Gastrocnemius medialis (tissue), 4 donors: ENCODE measurements at regions not wholly inside any gene's neighbourhood (a gene's known extent, or its start where the extent isn't known, plus 50 kb on each side); places are given as distances from the start of the nearest gene placed in this dataset.

Experiments
- ATAC-seq, 2 donors: fragments of 150-250 bp; one replicate each; pipeline ENCODE4 v1.9.1; 2016
- DNase-seq, 2 donors: peaks; one replicate each; pipeline ENCODE4 v3.0.0-alpha.2; 2019
- H3K27ac ChIP-seq, 4 donors: fragments of 200-600 bp; sonication (generic); 1 replicate in 1 of 4; 2 replicates in 3 of 4; pipeline ENCODE4 v1.5.1; 2016 to 2018; ENCODE audit warnings: mild to moderate bottlenecking in 2 of 4, moderate library complexity in 1 of 4
- H3K27me3 ChIP-seq, 3 donors: fragments of 200-600 bp; sonication (generic) in 2 of 3; 1 replicate in 1 of 3; 2 replicates in 2 of 3; pipeline versions ENCODE4 v1.5.1 to v1.6.0; 2016 to 2019; ENCODE audit warnings: mild to moderate bottlenecking in 1 of 3, moderate library complexity in 1 of 3
- H3K36me3 ChIP-seq, 2 donors: fragments of 200-600 bp; sonication (generic) in 1 of 2; one replicate each; pipeline ENCODE4 v1.5.1; 2017 to 2018
- H3K4me1 ChIP-seq, 2 donors: fragments of 200-600 bp; sonication (generic) in 1 of 2; one replicate each; pipeline ENCODE4 v1.5.1; 2016 to 2017; ENCODE audit warnings: mild to moderate bottlenecking in 2 of 2
- H3K4me3 ChIP-seq, 4 donors: fragments of 200-600 bp; sonication (generic) in 3 of 4; 1 replicate in 1 of 4; 2 replicates in 3 of 4; pipeline ENCODE4 v1.5.1; 2016 to 2019; ENCODE audit warnings: mild to moderate bottlenecking in 2 of 4
- H3K9me3 ChIP-seq, 3 donors: fragments of 200-600 bp; sonication (generic) in 2 of 3; 1 replicate in 1 of 3; 2 replicates in 2 of 3; pipeline ENCODE4 v1.5.1; 2016 to 2019
- POLR2A ChIP-seq, 2 donors: fragments of 450-650 bp; IDR thresholded peaks; one replicate each; pipeline ENCODE4 v1.6.1; 2017; ENCODE audit warnings: antibody characterized with exemption in 2 of 2, mild to moderate bottlenecking in 2 of 2, moderate library complexity in 2 of 2
- in situ Hi-C, 4 donors: fragments of 200-750 bp; cut with MboI; loops; one replicate each; pipeline versions ENCODE4 v1.15.0 to v1.8.0; 2017; ENCODE audit warnings: low sequenced_read_pairs in 4 of 4
- intact Hi-C: fragments of 100-400 bp; cut with DNase I; formaldehyde crosslinking; loops from one replicate; pipeline ENCODE4 v1.15.1; 2023; ENCODE audit warnings: low total_unique reads
- TF ChIP-seq, protein P1 (sequence below), 5 experiments: fragments of 450-650 bp in 3 of 5; fragments of 200-600 bp in 2 of 5; sonication (generic) in 2 of 5; IDR thresholded peaks in 4 of 5; conservative IDR thresholded peaks in 1 of 5; 1 replicate in 4 of 5; 2 replicates in 1 of 5; pipeline ENCODE4 v1.5.1; 2016 to 2019; ENCODE audit warnings: antibody characterized with exemption in 5 of 5, mild to moderate bottlenecking in 3 of 5, moderate library complexity in 3 of 5

DNA sequence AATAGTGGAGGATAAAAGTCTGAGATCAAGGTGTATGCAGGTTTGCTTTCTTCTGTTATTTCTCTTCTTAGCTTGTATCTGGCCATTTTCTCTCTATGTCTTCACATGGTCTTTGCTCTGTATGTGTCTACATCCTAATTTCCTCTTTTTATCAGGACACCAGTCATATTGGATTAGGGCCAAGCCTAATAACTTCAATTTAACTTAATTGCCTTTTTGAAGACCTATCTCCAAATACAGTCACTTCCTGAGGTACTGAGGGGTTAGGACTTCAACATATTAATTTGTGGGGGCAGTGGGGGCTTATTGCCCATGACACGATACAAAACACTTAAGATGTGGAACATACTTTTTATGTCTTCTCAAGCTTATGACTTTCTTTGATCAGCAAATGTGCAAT, 632.9 kb upstream of the CELF4 start:
- no peaks in the 10 kb centered on the region for H3K4me1 ChIP-seq
- H3K9me3 ChIP-seq, result no peaks in the 10 kb centered on the region
- ATAC-seq (no peak), DNase-seq (no peak)
- in situ Hi-C loops (no loop called here), intact Hi-C loops (no loop called here)
- H3K27me3 ChIP-seq, result no peaks in the 10 kb centered on the region
- H3K4me3 ChIP-seq, result no peak overlapping the region
- no peak overlapping the region for H3K27ac ChIP-seq
- TF ChIP-seq, protein P1, sequence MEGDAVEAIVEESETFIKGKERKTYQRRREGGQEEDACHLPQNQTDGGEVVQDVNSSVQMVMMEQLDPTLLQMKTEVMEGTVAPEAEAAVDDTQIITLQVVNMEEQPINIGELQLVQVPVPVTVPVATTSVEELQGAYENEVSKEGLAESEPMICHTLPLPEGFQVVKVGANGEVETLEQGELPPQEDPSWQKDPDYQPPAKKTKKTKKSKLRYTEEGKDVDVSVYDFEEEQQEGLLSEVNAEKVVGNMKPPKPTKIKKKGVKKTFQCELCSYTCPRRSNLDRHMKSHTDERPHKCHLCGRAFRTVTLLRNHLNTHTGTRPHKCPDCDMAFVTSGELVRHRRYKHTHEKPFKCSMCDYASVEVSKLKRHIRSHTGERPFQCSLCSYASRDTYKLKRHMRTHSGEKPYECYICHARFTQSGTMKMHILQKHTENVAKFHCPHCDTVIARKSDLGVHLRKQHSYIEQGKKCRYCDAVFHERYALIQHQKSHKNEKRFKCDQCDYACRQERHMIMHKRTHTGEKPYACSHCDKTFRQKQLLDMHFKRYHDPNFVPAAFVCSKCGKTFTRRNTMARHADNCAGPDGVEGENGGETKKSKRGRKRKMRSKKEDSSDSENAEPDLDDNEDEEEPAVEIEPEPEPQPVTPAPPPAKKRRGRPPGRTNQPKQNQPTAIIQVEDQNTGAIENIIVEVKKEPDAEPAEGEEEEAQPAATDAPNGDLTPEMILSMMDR (IDR thresholded peaks at IDR 0.05 in 4 of 5, conservative IDR thresholded peaks at IDR 0.05 in 1 of 5), result no peak
- TF ChIP-seq POLR2A (IDR thresholded peaks at IDR 0.05), result no peak
- no peaks in the 10 kb centered on the region for H3K36me3 ChIP-seq

GRCh38 chr18:38186491-38186890, 620.9 kb upstream of the CELF4 start:
- in situ Hi-C loops, result no loop called here
- intact Hi-C loops, result no loop called here
- Histone ChIP-seq H3K36me3 (no peaks in the 10 kb centered on the region), H3K4me1 (no peaks in the 10 kb centered on the region), H3K27ac (no peak overlapping the region), H3K4me3 (no peak overlapping the region), H3K9me3 (no peaks in the 10 kb centered on the region), H3K27me3 (no peaks in the 10 kb centered on the region)
- TF ChIP-seq POLR2A (IDR thresholded peaks at IDR 0.05), result no peak
- TF ChIP-seq, protein P1 (IDR thresholded peaks at IDR 0.05 in 4 of 5, conservative IDR thresholded peaks at IDR 0.05 in 1 of 5), result no peak
- ATAC-seq, result no peak
- DNase-seq, result no peak

DNA sequence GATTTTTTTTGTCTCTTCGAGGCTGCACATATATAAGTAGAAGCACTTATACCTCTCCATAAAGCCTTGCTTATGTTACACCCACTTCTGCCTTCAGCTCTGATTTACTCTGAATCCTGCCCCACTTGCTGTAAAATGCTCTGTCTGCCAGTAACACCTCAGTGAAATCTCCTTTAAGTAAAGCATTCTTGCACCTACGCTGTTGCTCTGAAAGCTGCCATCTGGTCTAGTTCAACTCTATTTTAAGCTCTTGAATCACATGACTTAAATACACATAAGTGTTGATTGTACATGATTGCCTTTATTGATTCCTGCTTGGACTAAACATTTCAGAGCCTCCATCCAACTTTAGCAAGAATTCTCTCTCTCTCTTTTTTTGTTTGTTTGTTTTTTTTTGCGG, 609.0 kb upstream of the CELF4 start:
- H3K27ac ChIP-seq, result no peak overlapping the region
- intact Hi-C loops, result no loop called here
- in situ Hi-C loops, result no loop called here

DNA sequence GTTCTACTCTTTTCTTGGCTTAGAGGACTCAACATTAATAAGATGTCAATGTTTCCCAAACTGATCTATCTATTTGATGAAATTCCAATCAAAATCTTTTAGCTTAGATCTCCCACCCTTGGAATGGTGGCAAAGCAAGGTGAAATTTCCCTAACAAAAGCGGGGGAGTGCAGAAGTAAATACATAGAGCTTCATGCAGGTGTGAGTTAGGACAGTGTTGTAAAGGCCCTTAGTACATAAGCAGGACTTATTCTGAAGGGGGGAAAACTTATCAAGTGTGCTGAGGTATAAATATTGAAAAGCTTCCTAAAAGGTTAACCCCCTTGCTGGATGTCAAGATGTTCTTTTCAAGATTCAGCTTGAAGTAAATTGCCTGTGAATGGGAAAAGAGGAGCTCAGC, 608.6 kb upstream of the CELF4 start:
- H3K4me3 ChIP-seq, result no peak overlapping the region
- in situ Hi-C loops (no loop called here), intact Hi-C loops (no loop called here)
- TF ChIP-seq, protein P1 (IDR thresholded peaks at IDR 0.05 in 4 of 5, conservative IDR thresholded peaks at IDR 0.05 in 1 of 5), result no peak
- no peak for TF ChIP-seq POLR2A (IDR thresholded peaks at IDR 0.05)
- no peak overlapping the region for H3K27ac ChIP-seq
- DNase-seq (no peak), ATAC-seq (no peak)
- no peaks in the 10 kb centered on the region for H3K4me1 ChIP-seq
- H3K9me3 ChIP-seq, result no peaks in the 10 kb centered on the region
- H3K36me3 ChIP-seq, result no peaks in the 10 kb centered on the region
- no peaks in the 10 kb centered on the region for H3K27me3 ChIP-seq

More for the DNA sequence above, 609.0 kb upstream of the CELF4 start:
- DNase-seq (no peak), ATAC-seq (no peak)
- H3K4me1 ChIP-seq, result no peaks in the 10 kb centered on the region
- H3K27me3 ChIP-seq, result no peaks in the 10 kb centered on the region
- TF ChIP-seq, protein P1 (IDR thresholded peaks at IDR 0.05 in 4 of 5, conservative IDR thresholded peaks at IDR 0.05 in 1 of 5), result no peak
- TF ChIP-seq POLR2A (IDR thresholded peaks at IDR 0.05), result no peak
- no peak overlapping the region for H3K4me3 ChIP-seq
- H3K36me3 ChIP-seq, result no peaks in the 10 kb centered on the region
- no peaks in the 10 kb centered on the region for H3K9me3 ChIP-seq

DNA sequence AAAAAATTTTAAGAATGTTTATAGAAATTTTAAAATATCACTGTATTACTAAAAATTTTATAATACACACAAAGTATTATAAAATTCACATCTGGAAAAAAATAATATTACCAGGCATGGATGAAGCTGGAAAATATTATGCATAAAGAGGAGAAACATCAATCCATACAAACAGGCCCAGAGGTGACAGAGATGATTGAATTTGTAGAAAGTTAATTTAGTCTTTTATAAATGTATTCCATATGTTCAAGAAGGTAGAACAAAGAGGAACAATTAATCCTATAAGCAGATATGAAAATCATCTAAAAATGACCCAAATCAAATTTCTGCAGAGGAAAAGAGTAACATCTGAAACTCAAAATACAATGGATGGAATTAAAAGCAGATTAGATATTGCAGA, 605.2 kb upstream of the CELF4 start:
- ATAC-seq, result no peak
- Histone ChIP-seq H3K27ac (no peak overlapping the region), H3K27me3 (no peaks in the 10 kb centered on the region), H3K4me1 (no peaks in the 10 kb centered on the region), H3K9me3 (no peaks in the 10 kb centered on the region), H3K4me3 (no peak overlapping the region), H3K36me3 (no peaks in the 10 kb centered on the region)
- no peak for TF ChIP-seq POLR2A (IDR thresholded peaks at IDR 0.05)
- TF ChIP-seq, protein P1 (IDR thresholded peaks at IDR 0.05 in 4 of 5, conservative IDR thresholded peaks at IDR 0.05 in 1 of 5), result no peak
- in situ Hi-C loops, result no loop called here
- no peak for DNase-seq
- intact Hi-C loops, result no loop called here
